Stimulated activated CD8-positive, alpha-beta memory T cell treated with anti-CD3 and anti-CD28 coated beads, Interleukin-2, amount 100 ng/mL, for 1 hour (primary cell): ENCODE measurements at regions not wholly inside any gene's neighbourhood (a gene's known extent, or its start where the extent isn't known, plus 50 kb on each side); places are given as distances from the start of the nearest gene placed in this dataset.

Experiments
- DNase-seq, 2 donors: peaks; one replicate each; pipeline ENCODE4 v3.0.0-alpha.2; 2020; ENCODE audit warnings: low read depth in 2 of 2

- no peak for DNase-seq
Observed at GRCh38 chr2:216553482-216554240, 55.0 kb downstream of the RPL37A start.

GRCh38 chr2:216554286-216554685 lies 55.6 kb downstream of the RPL37A start:
- DNase-seq: peak in 1 of 2 donors; percentile 5

DNA sequence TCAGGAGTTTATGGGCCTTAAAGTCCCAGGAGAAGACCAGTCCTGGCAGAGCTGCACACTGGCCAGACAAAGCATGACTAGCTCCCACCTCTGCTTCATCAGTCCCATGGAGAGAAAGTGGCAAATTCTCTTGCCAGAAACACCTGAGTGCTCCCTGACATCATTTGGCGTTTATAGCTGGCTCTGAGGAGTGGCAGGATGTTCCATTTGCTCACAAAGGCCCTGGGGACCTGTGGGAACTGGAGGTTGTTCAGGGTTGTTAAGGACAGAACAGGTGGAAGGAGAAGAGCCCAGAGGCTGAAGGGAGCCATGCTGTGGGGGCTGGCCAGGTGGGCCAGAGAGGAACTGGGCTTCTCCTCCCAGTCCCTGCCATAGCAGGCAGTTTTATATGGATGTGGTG lies 56.1 kb downstream of the RPL37A start:
- DNase-seq: no peak

DNA sequence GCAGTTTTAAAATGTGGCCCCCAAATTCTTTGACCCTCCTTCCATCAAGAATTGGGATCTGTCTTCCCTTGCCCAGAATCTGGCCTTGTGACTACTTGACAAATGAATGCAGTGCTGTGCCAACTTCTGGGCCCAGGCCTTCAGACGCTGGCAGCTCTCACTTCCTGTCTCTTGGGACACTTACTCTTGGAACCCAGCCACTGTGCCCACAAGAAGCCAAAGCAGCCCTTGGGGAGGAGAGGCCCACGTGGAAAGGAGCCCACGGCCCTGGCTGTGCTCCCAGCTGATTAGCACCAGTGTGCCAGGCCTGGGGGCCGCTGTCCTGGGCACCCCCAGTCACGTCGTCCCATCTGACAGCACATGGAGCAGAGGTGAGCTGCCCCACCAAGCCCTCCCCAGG lies 56.6 kb downstream of the RPL37A start:
- no peak for DNase-seq

DNA sequence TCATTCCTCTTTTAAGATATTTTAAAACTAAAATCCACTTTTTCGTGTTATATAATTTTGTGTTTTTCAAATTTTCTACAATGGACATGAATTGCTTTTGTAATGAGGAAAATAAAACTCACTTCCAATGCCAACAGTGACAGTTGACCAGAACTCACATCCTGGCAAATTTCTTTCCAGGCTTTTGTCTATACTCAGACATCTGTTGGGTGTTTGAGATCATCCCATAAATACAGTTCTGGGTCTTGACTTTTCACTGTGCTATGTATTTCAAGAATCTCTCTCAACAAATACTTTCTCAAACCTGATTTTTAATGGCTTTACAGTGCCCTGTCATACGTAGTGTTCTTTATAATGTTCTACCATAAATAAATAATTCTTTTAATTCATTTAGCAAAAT lies 57.6 kb downstream of the RPL37A start:
- DNase-seq: no peak

DNA sequence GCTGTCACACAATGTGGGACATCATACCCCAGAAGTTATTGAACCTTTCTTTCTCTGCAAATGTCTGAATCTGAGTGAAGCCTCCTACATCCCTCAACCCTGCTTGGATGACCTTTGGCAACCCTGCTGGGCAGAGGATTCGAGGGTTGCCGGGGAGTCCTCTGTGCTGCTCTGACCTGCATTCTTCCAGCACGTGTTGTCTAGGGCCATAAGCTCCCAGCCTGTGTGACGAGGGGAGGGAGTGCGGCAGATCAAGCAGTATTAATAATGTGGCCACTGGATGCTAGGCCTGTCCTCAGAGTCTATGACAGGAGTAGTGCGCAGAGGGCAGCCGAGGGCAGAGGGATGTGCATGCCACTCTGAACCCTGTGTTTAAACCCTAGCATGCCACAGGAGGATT lies 58.8 kb downstream of the RPL37A start:
- no peak for DNase-seq

- no peak for DNase-seq
Observed at GRCh38 chr2:216557820-216558219, 59.2 kb downstream of the RPL37A start.

DNA sequence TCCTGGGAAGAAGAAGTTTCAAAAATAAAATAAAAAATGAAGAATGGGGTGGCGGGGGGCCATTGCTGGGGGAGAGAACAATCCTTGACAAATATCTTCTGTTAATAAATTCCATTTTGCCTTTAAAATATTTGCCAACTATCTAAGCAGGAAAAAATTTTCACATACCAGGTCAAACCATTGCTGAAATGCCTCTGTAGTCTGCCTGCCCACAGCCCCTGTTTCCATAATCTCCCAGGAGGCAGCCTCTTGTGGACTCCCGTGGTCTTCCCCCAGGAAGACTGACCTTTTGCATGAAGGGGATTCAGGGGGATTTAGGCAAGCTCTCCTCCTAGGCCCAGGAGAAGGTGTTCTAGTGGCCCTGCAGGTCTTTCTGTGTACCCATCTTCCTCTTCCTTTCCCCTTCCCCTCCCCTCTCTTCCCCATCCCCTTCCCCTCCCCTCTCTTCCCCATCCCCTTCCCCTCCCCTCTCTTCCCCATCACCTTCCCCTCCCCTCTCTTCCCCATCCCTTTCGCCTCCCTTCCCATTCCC lies 61.0 kb downstream of the RPL37A start:
- DNase-seq: no peak

GRCh38 chr2:216560838-216561270 lies 62.2 kb downstream of the RPL37A start:
- DNase-seq: no peak

DNA sequence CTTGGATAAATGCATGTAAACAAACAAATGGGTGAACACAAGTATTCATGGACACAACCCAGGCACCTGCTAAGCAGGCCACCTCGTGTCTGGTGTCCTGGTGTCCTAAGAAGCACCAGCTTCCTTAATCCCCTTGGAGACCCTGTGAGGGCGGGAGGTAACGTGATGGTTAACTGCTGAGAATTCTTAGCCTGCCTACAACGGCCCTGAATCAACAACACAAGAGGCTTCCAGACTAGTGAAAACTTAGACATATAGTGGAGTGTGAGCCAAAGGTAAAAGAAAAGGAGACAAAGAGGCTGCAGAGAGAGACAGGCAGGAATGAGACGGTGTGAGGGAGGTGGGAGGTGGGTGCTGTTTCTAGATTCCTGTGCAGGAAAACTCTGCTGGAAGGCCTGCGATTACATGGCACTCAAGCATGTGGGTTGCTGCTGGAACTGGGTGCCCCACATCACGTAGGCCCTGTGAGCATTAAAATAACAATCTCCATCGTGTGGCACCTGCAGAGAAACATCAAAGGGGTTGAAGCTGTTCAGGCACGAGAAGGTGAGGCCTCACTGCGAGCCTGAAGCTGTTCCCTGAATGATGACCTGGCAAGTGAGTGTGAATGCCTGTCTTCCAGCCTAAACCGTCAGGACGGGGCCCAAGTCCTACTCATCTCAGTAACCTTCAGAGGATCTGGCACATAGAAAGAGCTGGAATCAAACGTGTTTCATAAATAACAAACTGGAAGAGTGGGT lies 64.2 kb downstream of the RPL37A start:
- no peak for DNase-seq

GRCh38 chr2:216563646-216564045 lies 65.0 kb downstream of the RPL37A start:
- no peak for DNase-seq

GRCh38 chr2:216564611-216565010 lies 66.0 kb downstream of the RPL37A start:
- no peak for DNase-seq

DNA sequence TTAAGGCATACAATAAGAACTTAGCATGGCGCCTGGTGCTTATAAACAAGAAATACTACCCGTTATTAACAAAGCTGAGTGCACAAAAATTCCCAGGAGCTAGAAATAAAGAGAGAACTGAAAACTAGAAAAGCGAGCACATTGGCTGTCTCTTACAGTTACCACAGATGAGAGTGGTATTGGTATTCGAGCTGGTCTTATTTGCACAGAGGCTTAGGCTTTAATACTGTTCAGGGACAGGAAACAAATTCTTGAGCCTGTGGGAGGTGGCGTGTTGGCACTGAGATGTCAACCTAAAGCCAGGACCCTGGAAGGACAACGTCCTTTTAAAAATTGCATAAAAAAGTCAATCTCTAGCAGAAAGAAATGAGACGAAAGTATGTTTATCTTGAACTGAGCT lies 67.3 kb upstream of the IGFBP2 start:
- DNase-seq: no peak

- no peak for DNase-seq
Observed at GRCh38 chr2:216568576-216568975, 64.6 kb upstream of the IGFBP2 start.

DNA sequence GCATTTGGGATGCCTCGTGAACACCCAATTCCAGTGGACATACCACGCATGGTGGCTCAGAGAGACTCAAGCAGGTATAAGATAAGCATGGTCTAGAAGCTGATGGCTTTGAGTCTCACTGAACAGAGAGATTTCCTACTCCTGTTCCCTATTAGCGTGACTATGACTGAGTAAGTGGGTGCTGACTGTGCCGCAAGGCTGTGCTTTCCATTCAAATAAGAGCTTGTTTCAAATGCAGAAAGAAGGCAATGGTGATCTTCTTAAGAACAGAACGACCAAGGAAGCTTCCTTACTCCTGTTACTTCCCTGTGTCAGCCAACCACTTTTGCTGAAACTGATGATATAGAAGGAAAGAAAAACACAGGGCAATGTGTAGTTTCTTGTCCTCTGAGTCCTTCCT lies 63.5 kb upstream of the IGFBP2 start:
- no peak for DNase-seq

- no peak for DNase-seq
Observed at GRCh38 chr2:216570357-216570756, 62.9 kb upstream of the IGFBP2 start.

- DNase-seq: no peak
Observed at GRCh38 chr2:216571178-216571908, 61.9 kb upstream of the IGFBP2 start.

GRCh38 chr2:216571909-216572513 lies 61.2 kb upstream of the IGFBP2 start:
- DNase-seq: no peak

GRCh38 chr2:216572582-216573578 lies 60.3 kb upstream of the IGFBP2 start:
- DNase-seq: no peak

- DNase-seq: no peak
Observed at GRCh38 chr2:216574046-216574445, 59.2 kb upstream of the IGFBP2 start.

GRCh38 chr2:216574586-216574985 lies 58.6 kb upstream of the IGFBP2 start:
- DNase-seq: no peak
